ENCODE measurements at regions not wholly inside any gene's neighbourhood (a gene's known extent, or its start where the extent isn't known, plus 50 kb on each side); places are given as distances from the start of the nearest gene placed in this dataset.
A peak's percentile ranks its signal among the peaks of the same experiment; 100 is the strongest.
"Not testable (repeated sequence)": the region's sequence is repeated elsewhere in the genome, so short reads cannot be mapped to it uniquely, and the experiment has no call there.

- H3K9me3 ChIP-seq (ENCODE audit: control insufficient read depth, insufficient read depth, low read depth, low read length); H3K36me3 ChIP-seq (ENCODE audit: control insufficient read depth in 2 of 2, insufficient read depth in 1 of 2, low read length in 2 of 2); H3K4me1 ChIP-seq (ENCODE audit: control insufficient read depth, insufficient read depth, low read length); POLR2A ChIA-PET; H3K27ac ChIP-seq (ENCODE audit: extremely low read depth, low read depth, low read length); CTCF ChIA-PET; H3K4me3 ChIP-seq (ENCODE audit: low read depth, low read length): not testable (repeated sequence)
Measured at GRCh38 chr2:39917371-39917770, 138.3 kb upstream of the THUMPD2 start.

- no peak for TF ChIP-seq ZSCAN16 (tag by site-specific recombination; IDR thresholded peaks at IDR 0.05)
- TF ChIP-seq ZNF132 (tag by site-specific recombination; IDR thresholded peaks at IDR 0.05; ENCODE audit: borderline replicate concordance): no peak
- no peak for TF ChIP-seq ZNF76 (tag by site-specific recombination; IDR thresholded peaks at IDR 0.05; ENCODE audit: borderline replicate concordance, low read depth)
- TF ChIP-seq ZXDB (tag by site-specific recombination; IDR thresholded peaks at IDR 0.05): no peak
- TF ChIP-seq ZNF830 (tag by site-specific recombination; IDR thresholded peaks at IDR 0.05; ENCODE audit: low read depth): no peak
- TF ChIP-seq KLF10 (tag by site-specific recombination; IDR thresholded peaks at IDR 0.05): no peak
- no peak for TF ChIP-seq ZNF138 (tag by site-specific recombination; IDR thresholded peaks at IDR 0.05; ENCODE audit: borderline replicate concordance)
- no peak for TF ChIP-seq ZNF701 (tag by site-specific recombination; IDR thresholded peaks at IDR 0.05)
- TF ChIP-seq ZNF274 (IDR thresholded peaks at IDR 0.05; ENCODE audit: low read length): no peak
- no peak for TF ChIP-seq ZNF274 (tag by site-specific recombination; IDR thresholded peaks at IDR 0.05; ENCODE audit: borderline replicate concordance)
- TF ChIP-seq ZNF433 (tag by site-specific recombination; IDR thresholded peaks at IDR 0.05; ENCODE audit: low read depth): no peak
- TF ChIP-seq TRIM28 (IDR thresholded peaks at IDR 0.05; ENCODE audit: borderline replicate concordance, low read length): no peak
- TF ChIP-seq ZNF366 (tag by site-specific recombination; conservative IDR thresholded peaks at IDR 0.05): no peak
- TF ChIP-seq ZNF37A (tag by site-specific recombination; IDR thresholded peaks at IDR 0.05): no peak
- no peak for TF ChIP-seq ZNF670 (tag by site-specific recombination; IDR thresholded peaks at IDR 0.05; ENCODE audit: low read depth)
- no peak for TF ChIP-seq ZNF146 (tag by site-specific recombination; IDR thresholded peaks at IDR 0.05)
- no peak for TF ChIP-seq ZNF610 (tag by site-specific recombination; IDR thresholded peaks at IDR 0.05; ENCODE audit: borderline replicate concordance)
- TF ChIP-seq HOXA7 (CRISPR knock-in tag; IDR thresholded peaks at IDR 0.05; ENCODE audit: borderline replicate concordance): no peak
- Histone ChIP-seq H3K36me3 (ENCODE audit: control insufficient read depth in 2 of 2, insufficient read depth in 1 of 2, low read length in 2 of 2) (no peaks in the 10 kb centered on the region), H3K4me1 (ENCODE audit: control insufficient read depth, insufficient read depth, low read length) (no peaks in the 10 kb centered on the region), H3K4me3 (ENCODE audit: low read depth, low read length) (no peak overlapping the region), H3K27ac (ENCODE audit: extremely low read depth, low read depth, low read length) (no peak overlapping the region), H3K9me3 (ENCODE audit: control insufficient read depth, insufficient read depth, low read depth, low read length) (no peaks in the 10 kb centered on the region)
- ChIA-PET CTCF (interaction anchor here (0.7 to 7.6 kb wide), 8 partner anchors 8 to 1029 kb away, joined by 3 to 65 read pairs (median 4); no protein-coding TSS in a partner anchor), POLR2A (no interaction called here)
Measured at GRCh38 chr2:39914949-39915348, 135.9 kb upstream of the THUMPD2 start.

DNA sequence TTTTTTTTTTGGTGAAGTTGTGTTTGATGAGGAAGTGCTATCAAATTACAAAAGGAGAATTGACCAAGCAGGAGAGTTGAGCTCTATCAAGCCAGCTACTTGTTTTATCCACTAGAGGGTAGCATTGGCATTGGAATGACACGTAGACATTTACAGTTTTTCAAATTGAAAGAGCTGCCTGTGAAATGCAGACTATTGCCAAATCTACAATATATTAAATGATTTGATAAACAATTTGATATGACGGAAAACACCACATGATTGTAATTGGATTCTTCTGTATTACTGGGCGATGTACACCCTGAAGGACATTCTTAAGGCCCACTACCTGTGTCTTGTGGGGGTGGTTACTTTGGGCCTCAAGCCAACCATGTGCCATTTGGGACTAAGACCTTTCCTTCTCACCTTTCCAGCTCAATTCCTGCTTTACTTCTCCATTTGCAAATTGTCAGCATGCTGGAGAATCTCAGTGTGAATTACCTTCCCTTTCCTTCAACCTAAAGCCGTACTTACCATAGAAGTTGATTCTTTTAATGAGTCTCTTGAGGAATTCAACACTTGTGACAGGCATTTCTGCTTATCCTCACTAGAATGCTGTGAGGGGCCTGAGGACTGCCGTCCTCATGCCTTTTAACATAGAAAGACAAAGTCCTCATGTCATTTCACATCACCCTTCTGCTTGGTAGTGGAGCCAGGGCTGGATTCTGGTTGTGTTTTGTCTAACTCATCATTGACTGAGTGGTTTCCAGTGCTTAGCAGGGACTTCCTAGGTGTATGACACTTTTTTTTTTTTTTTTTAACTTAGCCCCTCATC, 134.8 kb upstream of the THUMPD2 start:
- no peaks in the 10 kb centered on the region for H3K36me3 ChIP-seq (ENCODE audit: control insufficient read depth in 2 of 2, insufficient read depth in 1 of 2, low read length in 2 of 2)
- no peak overlapping the region for H3K4me3 ChIP-seq (ENCODE audit: low read depth, low read length)
- H3K27ac ChIP-seq (ENCODE audit: extremely low read depth, low read depth, low read length): no peak overlapping the region
- TF ChIP-seq ZNF654 (tag by site-specific recombination; IDR thresholded peaks at IDR 0.05; ENCODE audit: low read depth): peak; percentile 87
- TF ChIP-seq ZSCAN16 (tag by site-specific recombination; IDR thresholded peaks at IDR 0.05): no peak
- ChIA-PET POLR2A (interaction anchor here (1.3 kb wide), 1 partner anchor 641 kb away, joined by 4 read pairs; no protein-coding TSS in a partner anchor), CTCF (interaction anchor here (0.6 to 7.6 kb wide), 26 partner anchors 9 to 1785 kb away, joined by 3 to 65 read pairs (median 4); no protein-coding TSS in a partner anchor)
- no peaks in the 10 kb centered on the region for H3K4me1 ChIP-seq (ENCODE audit: control insufficient read depth, insufficient read depth, low read length)
- H3K9me3 ChIP-seq (ENCODE audit: control insufficient read depth, insufficient read depth, low read depth, low read length): no peaks in the 10 kb centered on the region

DNA sequence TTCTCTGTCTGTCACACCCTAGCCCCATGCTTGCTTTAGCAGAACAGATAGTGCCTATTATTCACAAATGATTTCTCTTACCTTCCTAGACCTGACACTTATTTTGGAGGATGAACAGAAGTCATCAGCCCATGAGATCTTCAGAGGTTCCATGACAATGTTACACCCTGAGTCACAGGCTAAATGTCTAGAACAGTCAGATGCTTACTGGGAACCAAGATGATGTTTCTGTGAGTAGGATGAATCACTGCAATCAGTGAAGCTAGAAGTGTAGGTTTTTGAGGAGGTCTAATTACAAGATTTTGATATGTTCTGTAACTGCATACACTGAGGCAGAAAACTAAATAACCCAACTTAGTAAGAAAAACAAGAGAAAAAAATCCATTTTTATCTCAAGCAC, 123.0 kb upstream of the THUMPD2 start:
- Histone ChIP-seq H3K4me1 (ENCODE audit: control insufficient read depth, insufficient read depth, low read length) (no peaks in the 10 kb centered on the region), H3K9me3 (ENCODE audit: control insufficient read depth, insufficient read depth, low read depth, low read length) (no peaks in the 10 kb centered on the region), H3K27ac (ENCODE audit: extremely low read depth, low read depth, low read length) (no peak overlapping the region), H3K36me3 (ENCODE audit: control insufficient read depth in 2 of 2, insufficient read depth in 1 of 2, low read length in 2 of 2) (no peaks in the 10 kb centered on the region), H3K4me3 (ENCODE audit: low read depth, low read length) (no peak overlapping the region)
- POLR2A ChIA-PET: no interaction called here
- CTCF ChIA-PET: no interaction called here
- TF ChIP-seq ZIC2 (tag by site-specific recombination; IDR thresholded peaks at IDR 0.05) (no peak), ZNF423 (tag by site-specific recombination; IDR thresholded peaks at IDR 0.05) (no peak), ZEB2 (tag by site-specific recombination; IDR thresholded peaks at IDR 0.05) (no peak)
- TF ChIP-seq, protein P1, sequence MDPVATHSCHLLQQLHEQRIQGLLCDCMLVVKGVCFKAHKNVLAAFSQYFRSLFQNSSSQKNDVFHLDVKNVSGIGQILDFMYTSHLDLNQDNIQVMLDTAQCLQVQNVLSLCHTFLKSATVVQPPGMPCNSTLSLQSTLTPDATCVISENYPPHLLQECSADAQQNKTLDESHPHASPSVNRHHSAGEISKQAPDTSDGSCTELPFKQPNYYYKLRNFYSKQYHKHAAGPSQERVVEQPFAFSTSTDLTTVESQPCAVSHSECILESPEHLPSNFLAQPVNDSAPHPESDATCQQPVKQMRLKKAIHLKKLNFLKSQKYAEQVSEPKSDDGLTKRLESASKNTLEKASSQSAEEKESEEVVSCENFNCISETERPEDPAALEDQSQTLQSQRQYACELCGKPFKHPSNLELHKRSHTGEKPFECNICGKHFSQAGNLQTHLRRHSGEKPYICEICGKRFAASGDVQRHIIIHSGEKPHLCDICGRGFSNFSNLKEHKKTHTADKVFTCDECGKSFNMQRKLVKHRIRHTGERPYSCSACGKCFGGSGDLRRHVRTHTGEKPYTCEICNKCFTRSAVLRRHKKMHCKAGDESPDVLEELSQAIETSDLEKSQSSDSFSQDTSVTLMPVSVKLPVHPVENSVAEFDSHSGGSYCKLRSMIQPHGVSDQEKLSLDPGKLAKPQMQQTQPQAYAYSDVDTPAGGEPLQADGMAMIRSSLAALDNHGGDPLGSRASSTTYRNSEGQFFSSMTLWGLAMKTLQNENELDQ (tag by site-specific recombination; IDR thresholded peaks at IDR 0.05; ENCODE audit: low read depth): no peak
- TF ChIP-seq, protein P2, sequence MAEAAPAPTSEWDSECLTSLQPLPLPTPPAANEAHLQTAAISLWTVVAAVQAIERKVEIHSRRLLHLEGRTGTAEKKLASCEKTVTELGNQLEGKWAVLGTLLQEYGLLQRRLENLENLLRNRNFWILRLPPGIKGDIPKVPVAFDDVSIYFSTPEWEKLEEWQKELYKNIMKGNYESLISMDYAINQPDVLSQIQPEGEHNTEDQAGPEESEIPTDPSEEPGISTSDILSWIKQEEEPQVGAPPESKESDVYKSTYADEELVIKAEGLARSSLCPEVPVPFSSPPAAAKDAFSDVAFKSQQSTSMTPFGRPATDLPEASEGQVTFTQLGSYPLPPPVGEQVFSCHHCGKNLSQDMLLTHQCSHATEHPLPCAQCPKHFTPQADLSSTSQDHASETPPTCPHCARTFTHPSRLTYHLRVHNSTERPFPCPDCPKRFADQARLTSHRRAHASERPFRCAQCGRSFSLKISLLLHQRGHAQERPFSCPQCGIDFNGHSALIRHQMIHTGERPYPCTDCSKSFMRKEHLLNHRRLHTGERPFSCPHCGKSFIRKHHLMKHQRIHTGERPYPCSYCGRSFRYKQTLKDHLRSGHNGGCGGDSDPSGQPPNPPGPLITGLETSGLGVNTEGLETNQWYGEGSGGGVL (tag by site-specific recombination; IDR thresholded peaks at IDR 0.05): no peak
